Right atrium auricular region (tissue), 2 donors: ENCODE measurements at regions not wholly inside any gene's neighbourhood (a gene's known extent, or its start where the extent isn't known, plus 50 kb on each side); places are given as distances from the start of the nearest gene placed in this dataset.

Experiments
- DNase-seq: peaks from one replicate; pipeline ENCODE4 v3.0.0-alpha.2; 2019; ENCODE audit warnings: low spot score
- H3K27ac ChIP-seq, 2 donors: fragments of 200-600 bp; sonication (generic); 1 replicate in 1 of 2; 2 replicates in 1 of 2; pipeline ENCODE4 v1.5.1; 2016 to 2019
- H3K27me3 ChIP-seq, 2 donors: fragments of 200-600 bp; sonication (generic); one replicate each; pipeline versions ENCODE4 v1.5.1 to v1.6.0; 2017 to 2019
- H3K36me3 ChIP-seq: fragments of 200-600 bp; sonication (generic); one replicate; pipeline ENCODE4 v1.5.1; 2016
- H3K4me1 ChIP-seq, 2 donors: fragments of 200-600 bp; sonication (generic); one replicate each; pipeline versions ENCODE4 v1.5.1 to v1.6.0; 2017 to 2019
- H3K4me3 ChIP-seq, 2 donors: fragments of 200-600 bp; sonication (generic); 1 replicate in 1 of 2; 2 replicates in 1 of 2; pipeline ENCODE4 v1.5.1; 2017 to 2019; ENCODE audit warnings: mild to moderate bottlenecking in 1 of 2, moderate library complexity in 1 of 2
- H3K9me3 ChIP-seq, 2 donors: fragments of 200-600 bp; sonication (generic); one replicate each; pipeline ENCODE4 v1.5.1; 2019
- TF ChIP-seq, protein P1 (sequence below), 2 donors: fragments of 200-600 bp; sonication (generic); IDR thresholded peaks; one replicate each; pipeline ENCODE4 v1.5.1; 2019; ENCODE audit warnings: antibody characterized with exemption in 2 of 2

DNA sequence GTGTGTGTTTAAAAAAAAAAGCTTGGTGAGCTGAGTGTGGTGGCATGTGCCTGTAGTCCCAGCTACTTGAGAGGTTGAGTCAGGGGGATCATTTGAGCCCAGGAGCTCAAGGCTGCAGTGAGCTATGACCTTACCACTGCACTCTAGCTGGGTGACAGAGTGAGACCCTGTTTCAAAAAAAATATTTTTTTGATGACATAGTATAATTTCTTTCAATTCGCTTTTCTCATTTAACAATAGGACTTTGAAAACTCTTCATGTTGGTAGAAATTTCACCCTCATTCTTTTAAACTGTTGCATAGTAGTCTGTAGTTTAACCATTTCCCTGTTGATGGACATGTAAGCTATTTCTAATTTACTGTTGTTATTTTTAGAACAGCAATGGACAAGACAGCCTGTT is 55.7 kb upstream of the EXOC6 start:
- TF ChIP-seq, protein P1, sequence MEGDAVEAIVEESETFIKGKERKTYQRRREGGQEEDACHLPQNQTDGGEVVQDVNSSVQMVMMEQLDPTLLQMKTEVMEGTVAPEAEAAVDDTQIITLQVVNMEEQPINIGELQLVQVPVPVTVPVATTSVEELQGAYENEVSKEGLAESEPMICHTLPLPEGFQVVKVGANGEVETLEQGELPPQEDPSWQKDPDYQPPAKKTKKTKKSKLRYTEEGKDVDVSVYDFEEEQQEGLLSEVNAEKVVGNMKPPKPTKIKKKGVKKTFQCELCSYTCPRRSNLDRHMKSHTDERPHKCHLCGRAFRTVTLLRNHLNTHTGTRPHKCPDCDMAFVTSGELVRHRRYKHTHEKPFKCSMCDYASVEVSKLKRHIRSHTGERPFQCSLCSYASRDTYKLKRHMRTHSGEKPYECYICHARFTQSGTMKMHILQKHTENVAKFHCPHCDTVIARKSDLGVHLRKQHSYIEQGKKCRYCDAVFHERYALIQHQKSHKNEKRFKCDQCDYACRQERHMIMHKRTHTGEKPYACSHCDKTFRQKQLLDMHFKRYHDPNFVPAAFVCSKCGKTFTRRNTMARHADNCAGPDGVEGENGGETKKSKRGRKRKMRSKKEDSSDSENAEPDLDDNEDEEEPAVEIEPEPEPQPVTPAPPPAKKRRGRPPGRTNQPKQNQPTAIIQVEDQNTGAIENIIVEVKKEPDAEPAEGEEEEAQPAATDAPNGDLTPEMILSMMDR (IDR thresholded peaks at IDR 0.05): no peak
- Histone ChIP-seq H3K27ac (no peak overlapping the region), H3K9me3 (peaks cover 0 to 4% of the 10 kb centered on the region in 2 donors), H3K27me3 (no peaks in the 10 kb centered on the region), H3K4me3 (no peak overlapping the region), H3K4me1 (no peaks in the 10 kb centered on the region), H3K36me3 (no peaks in the 10 kb centered on the region)
- no peak for DNase-seq
